Kidney (tissue), 13 donors: ENCODE measurements at regions not wholly inside any gene's neighbourhood (a gene's known extent, or its start where the extent isn't known, plus 50 kb on each side); places are given as distances from the start of the nearest gene placed in this dataset.

Source experiments
- DNase-seq, 5 donors: peaks; one replicate each; pipeline ENCODE4 v3.0.0-alpha.2; 2013 to 2020
- FAIRE-seq: peaks from 2 replicates; lab custom pipeline; 2012; peaks lifted over from hg19 to GRCh38; lab: Jason Lieb, UNC
- H3K27ac ChIP-seq, 2 donors: one replicate each; pipeline ENCODE4 v1.7.0; 2013; ENCODE audit warnings: low read depth in 2 of 2, low read length in 2 of 2, inconsistent platforms in 1 of 2
- H3K27me3 ChIP-seq: one replicate; pipeline ENCODE4 v1.7.1; 2013; ENCODE audit warnings: low read length, inconsistent platforms; ENCODE audit not compliant: control insufficient read depth, insufficient read depth
- H3K36me3 ChIP-seq, 3 donors: one replicate each; pipeline versions ENCODE4 v1.7.0 to v1.7.1; 2013; ENCODE audit warnings: low read length in 3 of 3, control low read depth in 1 of 3, inconsistent platforms in 1 of 3; ENCODE audit not compliant: insufficient read depth in 3 of 3, control insufficient read depth in 2 of 3
- H3K4me1 ChIP-seq, 3 donors: one replicate each; pipeline versions ENCODE4 v1.7.0 to v1.7.1; 2013; ENCODE audit warnings: low read length in 3 of 3, inconsistent platforms in 1 of 3, low read depth in 1 of 3; ENCODE audit not compliant: control insufficient read depth in 2 of 3, insufficient read depth in 2 of 3
- H3K4me3 ChIP-seq, 3 donors: one replicate each; pipeline versions ENCODE4 v1.7.0 to v1.8.1; 2013; ENCODE audit warnings: low read length in 3 of 3, control low read depth in 1 of 3, inconsistent platforms in 1 of 3
- H3K9ac ChIP-seq, 3 donors: one replicate each; pipeline versions ENCODE4 v1.7.0 to v1.7.1; 2013; ENCODE audit warnings: low read length in 3 of 3, control low read depth in 1 of 3, inconsistent platforms in 1 of 3
- H3K9me3 ChIP-seq, 3 donors: one replicate each; pipeline versions ENCODE4 v1.7.0 to v1.7.1; 2013; ENCODE audit warnings: low read length in 3 of 3, control low read depth in 1 of 3, inconsistent platforms in 1 of 3; ENCODE audit not compliant: control insufficient read depth in 2 of 3, insufficient read depth in 1 of 3
- CTCF ChIP-seq: IDR thresholded peaks from 3 replicates; pipeline ENCODE4 v1.5.1; 2012; ENCODE audit warnings: mild to moderate bottlenecking, moderate library complexity, borderline replicate concordance; ENCODE audit not compliant: insufficient read depth; ENCODE audit errors: extremely low read depth
- intact Hi-C: fragments of 100-400 bp; cut with DNase I; formaldehyde crosslinking; loops from one replicate; pipeline ENCODE4 v1.11.1; 2022
- donor health status: control.
- donor health status: control.
- donor health status: control.
- donor health status: control.
- donor health status: control.
- donor health status: DM: yes; HTN: yes; CAD: no.
- donor health status: Normal renal cell carcinoma (clear cell type).

DNA sequence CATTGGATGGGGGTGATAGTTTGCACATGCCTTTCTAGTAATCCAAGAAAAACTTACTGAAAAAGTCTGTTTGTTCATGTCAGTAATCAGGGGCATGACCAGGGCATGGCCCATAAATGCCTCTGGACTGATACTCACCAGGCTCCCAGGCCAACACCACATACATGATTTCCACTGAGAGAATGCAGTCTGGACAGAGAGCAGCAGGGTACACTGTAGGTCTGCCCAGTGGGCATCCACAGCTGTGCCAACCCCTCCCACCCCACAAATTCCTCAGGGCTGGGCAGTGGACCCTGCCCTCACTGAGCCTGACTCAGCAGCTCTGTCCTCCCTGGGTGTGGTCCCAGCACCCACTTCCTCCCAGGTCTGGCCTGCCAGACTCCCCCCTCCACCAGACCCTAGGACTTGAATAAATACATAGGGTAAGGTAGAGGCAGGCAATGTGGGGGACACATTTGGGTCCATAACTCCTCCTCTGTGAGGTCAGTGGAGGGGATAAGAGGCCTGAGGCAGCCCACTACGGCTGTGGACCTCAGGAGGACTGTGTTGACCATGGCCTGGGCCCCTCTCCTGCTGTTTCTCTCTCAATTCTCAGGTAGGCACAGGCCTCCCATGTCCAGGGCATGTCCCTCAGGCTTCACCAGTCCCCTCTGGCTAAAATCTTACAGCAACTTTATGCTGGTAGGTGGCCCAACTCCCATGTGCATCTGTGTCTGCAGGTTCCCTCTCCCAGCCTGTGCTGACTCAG, 92.2 kb upstream of the TOP3B start:
- FAIRE-seq (no peak), DNase-seq (peak in 1 of 5 donors; percentile 9)
- intact Hi-C loops = no loop called here
- Histone ChIP-seq H3K9me3 (no peaks in the 10 kb centered on the region), H3K4me1 (peaks cover 0 to 7% (median 3%) of the 10 kb centered on the region in 3 donors), H3K4me3 (no peak overlapping the region), H3K27ac (no peak overlapping the region), H3K36me3 (no peaks in the 10 kb centered on the region), H3K27me3 (no peaks in the 10 kb centered on the region), H3K9ac (no peak overlapping the region)
- TF ChIP-seq CTCF = no peak

DNA sequence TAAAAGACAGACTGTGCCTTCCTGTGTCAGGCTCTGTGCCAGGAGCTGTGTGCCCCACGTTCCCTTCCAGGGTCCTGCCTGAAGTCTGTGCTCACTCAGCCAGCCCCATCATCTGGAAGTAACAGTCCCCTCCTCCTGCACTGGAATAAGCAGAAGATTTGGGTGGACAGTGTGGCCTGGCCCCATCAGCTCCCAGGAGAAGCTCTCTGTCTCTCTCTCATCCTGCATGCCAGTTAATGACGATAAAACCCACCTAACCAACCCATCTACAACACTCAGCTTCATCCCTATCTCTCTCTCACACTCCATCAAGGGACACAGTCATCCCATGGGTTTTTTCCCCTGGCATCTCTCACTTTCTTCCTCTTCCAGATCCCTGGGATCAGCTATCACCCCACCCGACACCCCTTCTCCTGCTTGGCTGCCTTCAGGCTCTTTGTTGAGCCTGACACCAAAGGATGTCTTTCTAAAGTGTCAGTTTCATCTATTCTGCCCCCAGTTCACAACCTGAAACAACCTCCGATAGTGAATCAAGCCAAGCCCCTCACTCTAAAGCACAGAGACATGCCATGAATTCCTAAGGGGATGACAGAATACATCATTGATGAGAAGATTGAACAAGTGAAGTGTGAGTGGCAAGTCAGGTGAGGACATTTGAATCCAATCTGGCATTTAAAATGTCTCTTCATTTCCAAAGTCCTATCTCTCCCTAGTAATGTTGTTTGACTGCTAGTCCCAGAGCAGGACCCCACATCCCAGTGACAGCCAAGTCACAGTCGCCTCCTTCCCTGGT, 91.4 kb upstream of the TOP3B start:
- intact Hi-C loops = no loop called here
- H3K27ac ChIP-seq = no peak overlapping the region
- no peaks in the 10 kb centered on the region for H3K27me3 ChIP-seq
- no peaks in the 10 kb centered on the region for H3K9me3 ChIP-seq
- TF ChIP-seq CTCF = no peak
- H3K4me3 ChIP-seq = no peak overlapping the region
- FAIRE-seq (no peak), DNase-seq (no peak)
- no peaks in the 10 kb centered on the region for H3K36me3 ChIP-seq
- H3K4me1 ChIP-seq = peaks cover 0 to 7% (median 3%) of the 10 kb centered on the region in 3 donors
- no peak overlapping the region for H3K9ac ChIP-seq

GRCh38 chr22:22072169-22072836, 89.7 kb upstream of the TOP3B start:
- Histone ChIP-seq H3K27me3 (no peaks in the 10 kb centered on the region), H3K27ac (no peak overlapping the region), H3K9ac (no peak overlapping the region), H3K4me3 (no peak overlapping the region), H3K9me3 (no peaks in the 10 kb centered on the region), H3K36me3 (no peaks in the 10 kb centered on the region), H3K4me1 (peaks cover 0 to 7% (median 3%) of the 10 kb centered on the region in 3 donors)
- DNase-seq (no peak), FAIRE-seq (no peak)
- intact Hi-C loops = no loop called here
- TF ChIP-seq CTCF = no peak
